ENCODE measurements at regions not wholly inside any gene's neighbourhood (a gene's known extent, or its start where the extent isn't known, plus 50 kb on each side); places are given as distances from the start of the nearest gene placed in this dataset.
"Not testable (repeated sequence)": the region's sequence is repeated elsewhere in the genome, so short reads cannot be mapped to it uniquely, and the experiment has no call there.

GRCh38 chr12:111242817-111243216, 126.1 kb downstream of the PHETA1 start:
- TF ChIP-seq CTCF (IDR thresholded peaks at IDR 0.05; ENCODE audit: poor library complexity, severe bottlenecking); RAD21 (conservative IDR thresholded peaks at IDR 0.05); POLR2AphosphoS5 (IDR thresholded peaks at IDR 0.05); EZH2 (IDR thresholded peaks at IDR 0.05; ENCODE audit: borderline replicate concordance, insufficient read depth, low read length, poor library complexity, severe bottlenecking); TAF1 (IDR thresholded peaks at IDR 0.05; ENCODE audit: low read depth); SMC3 (conservative IDR thresholded peaks at IDR 0.05; ENCODE audit: poor library complexity); EP300 (conservative IDR thresholded peaks at IDR 0.05; ENCODE audit: poor library complexity, severe bottlenecking): not testable (repeated sequence)
